Testis (tissue), 2 donors: ENCODE measurements at regions not wholly inside any gene's neighbourhood (a gene's known extent, or its start where the extent isn't known, plus 50 kb on each side); places are given as distances from the start of the nearest gene placed in this dataset.

Experiments used
- DNase-seq: peaks from one replicate; pipeline ENCODE4 v3.0.0-alpha.2; 2019
- H3K27ac ChIP-seq, 2 donors: fragments of 200-600 bp; sonication (generic); one replicate each; pipeline ENCODE4 v1.5.1; 2019
- H3K27me3 ChIP-seq: fragments of 200-600 bp; sonication (generic); one replicate; pipeline ENCODE4 v1.5.1; 2019
- H3K36me3 ChIP-seq: fragments of 200-600 bp; sonication (generic); one replicate; pipeline ENCODE4 v1.5.1; 2017; ENCODE audit warnings: low read depth; ENCODE audit errors: missing control alignments
- H3K4me1 ChIP-seq: fragments of 200-600 bp; sonication (generic); one replicate; pipeline ENCODE4 v1.5.1; 2019
- H3K4me3 ChIP-seq, 2 donors: fragments of 200-600 bp; sonication (generic); one replicate each; pipeline ENCODE4 v1.5.1; 2017 to 2019
- H3K9me3 ChIP-seq: fragments of 200-600 bp; sonication (generic); one replicate; pipeline ENCODE4 v1.5.1; 2017
- CTCF ChIP-seq, 3 experiments: fragments of 450-650 bp in 2 of 3; fragments of 200-600 bp in 1 of 3; sonication (generic) in 1 of 3; IDR thresholded peaks; one replicate each; pipeline ENCODE4 v1.5.1; 2016 to 2019; ENCODE audit warnings: antibody characterized with exemption in 3 of 3, mild to moderate bottlenecking in 2 of 3, moderate library complexity in 1 of 3
- POLR2A ChIP-seq: fragments of 450-650 bp; IDR thresholded peaks from one replicate; pipeline ENCODE4 v1.6.1; 2017; ENCODE audit warnings: antibody characterized with exemption, mild to moderate bottlenecking, moderate library complexity
- WGBS, 2 donors: methylation state at CpG; one replicate each; pipeline ENCODE4 v1.1.5; 2018; 5-methylcytosine and 5-hydroxymethylcytosine counted together
- intact Hi-C: fragments of 100-400 bp; cut with DNase I; formaldehyde crosslinking; loops from one replicate; pipeline ENCODE4 v1.15.1; 2023; ENCODE audit warnings: low total_unique reads

GRCh38 chr7:156119771-156120170 is 307.5 kb upstream of the SHH start:
- Histone ChIP-seq H3K27ac (no peak overlapping the region), H3K27me3 (no peaks in the 10 kb centered on the region), H3K4me1 (peaks cover 7% of the 10 kb centered on the region), H3K36me3 (no peaks in the 10 kb centered on the region), H3K9me3 (no peaks in the 10 kb centered on the region), H3K4me3 (no peak overlapping the region)
- TF ChIP-seq POLR2A (no peak), CTCF (IDR thresholded peaks at IDR 0.05) (no peak)
- intact Hi-C loops = no loop called here
- DNase-seq = no peak
- 79 to 94% methylated on average over 6 of the region's 6 CpGs for WGBS, 2 donors

GRCh38 chr7:156118248-156118645 is 306.0 kb upstream of the SHH start:
- H3K27ac ChIP-seq = no peak overlapping the region
- H3K27me3 ChIP-seq = no peaks in the 10 kb centered on the region
- TF ChIP-seq POLR2A (no peak), CTCF (IDR thresholded peaks at IDR 0.05) (no peak)
- 29 to 48% methylated on average over 6 of the region's 6 CpGs for WGBS, 2 donors
- no peak overlapping the region for H3K4me3 ChIP-seq
- intact Hi-C loops = no loop called here
- H3K9me3 ChIP-seq = no peaks in the 10 kb centered on the region
- no peak for DNase-seq
- H3K4me1 ChIP-seq = peaks cover 7% of the 10 kb centered on the region
- no peaks in the 10 kb centered on the region for H3K36me3 ChIP-seq

- DNase-seq = no peak
- H3K4me3 ChIP-seq = no peak overlapping the region
- peaks cover 7% of the 10 kb centered on the region for H3K4me1 ChIP-seq
- H3K27ac ChIP-seq = no peak overlapping the region
- intact Hi-C loops = no loop called here
- H3K36me3 ChIP-seq = no peaks in the 10 kb centered on the region
- TF ChIP-seq POLR2A = no peak
- TF ChIP-seq CTCF (IDR thresholded peaks at IDR 0.05) = no peak
- H3K27me3 ChIP-seq = no peaks in the 10 kb centered on the region
- 35 to 63% methylated on average over 8 of the region's 8 CpGs for WGBS, 2 donors
- H3K9me3 ChIP-seq = no peaks in the 10 kb centered on the region
These were observed 305.4 kb upstream of the SHH start for GRCh38 chr7:156117542-156118247.

- Histone ChIP-seq H3K4me1 (peaks cover 7% of the 10 kb centered on the region), H3K9me3 (no peaks in the 10 kb centered on the region), H3K27me3 (no peaks in the 10 kb centered on the region), H3K27ac (no peak overlapping the region), H3K4me3 (no peak overlapping the region), H3K36me3 (no peaks in the 10 kb centered on the region)
- intact Hi-C loops = no loop called here
- no peak for DNase-seq
- TF ChIP-seq CTCF (IDR thresholded peaks at IDR 0.05) (no peak), POLR2A (no peak)
- 58 to 69% methylated on average over 12 of the region's 12 CpGs for WGBS, 2 donors
These were observed 304.4 kb upstream of the SHH start for GRCh38 chr7:156116514-156117215.
